Fibroblast of lung (primary cell): ENCODE measurements at regions not wholly inside any gene's neighbourhood (a gene's known extent, or its start where the extent isn't known, plus 50 kb on each side); places are given as distances from the start of the nearest gene placed in this dataset.

Experiments
- DNase-seq, 2 donors: peaks; one replicate each; pipeline versions ENCODE4 v3.0.0 to v3.0.0-alpha.2; 2010; ENCODE audit warnings: low read depth in 2 of 2
- H2AFZ ChIP-seq: 2 replicates; pipeline ENCODE4 v1.5.1; 2012; ENCODE audit warnings: low read length, control low read depth, inconsistent platforms
- H3K27ac ChIP-seq: 2 replicates; pipeline ENCODE4 v1.5.1; 2011; ENCODE audit warnings: low read length, control low read depth; ENCODE audit not compliant: insufficient read depth
- H3K27me3 ChIP-seq: 2 replicates; pipeline ENCODE4 v1.5.1; 2011; ENCODE audit warnings: mild to moderate bottlenecking, low read length; ENCODE audit not compliant: control insufficient read depth, insufficient read depth
- H3K36me3 ChIP-seq: 2 replicates; pipeline ENCODE4 v1.5.1; 2011; ENCODE audit warnings: low read length; ENCODE audit not compliant: control insufficient read depth, insufficient read depth
- H3K4me1 ChIP-seq: 2 replicates; pipeline ENCODE4 v1.5.1; 2011; ENCODE audit warnings: low read length; ENCODE audit not compliant: control insufficient read depth, insufficient read depth; ENCODE audit errors: extremely low read depth
- H3K4me2 ChIP-seq: 2 replicates; pipeline ENCODE4 v1.5.1; 2011; ENCODE audit warnings: low read length, control low read depth; ENCODE audit not compliant: insufficient read depth; ENCODE audit errors: extremely low read depth
- H3K4me3 ChIP-seq, 4 experiments: fragments of 200-600 bp in 1 of 4; sonication (generic) in 1 of 4; replicated peaks in 1 of 4; 2 replicates each; pipeline ENCODE4 v1.5.1; 2011 to 2016; ENCODE audit warnings: low read length in 4 of 4, low read depth in 3 of 4, mild to moderate bottlenecking in 3 of 4, control low read depth in 2 of 4, inconsistent platforms in 1 of 4, mixed read lengths in 1 of 4; ENCODE audit not compliant: insufficient read depth in 1 of 4; ENCODE audit errors: control extremely low read depth in 1 of 4
- H3K79me2 ChIP-seq: 2 replicates; pipeline ENCODE4 v1.5.1; 2012; ENCODE audit warnings: mild to moderate bottlenecking, low read length, inconsistent platforms; ENCODE audit not compliant: control insufficient read depth, insufficient read depth
- H3K9ac ChIP-seq: 2 replicates; pipeline ENCODE4 v1.5.1; 2011; ENCODE audit warnings: mild to moderate bottlenecking, low read length, control low read depth; ENCODE audit not compliant: insufficient read depth
- H3K9me3 ChIP-seq: 2 replicates; pipeline ENCODE4 v1.5.1; 2012; ENCODE audit warnings: low read depth, low read length; ENCODE audit not compliant: control insufficient read depth, insufficient read depth
- H4K20me1 ChIP-seq: 2 replicates; pipeline ENCODE4 v1.5.1; 2011; ENCODE audit warnings: low read length; ENCODE audit not compliant: control insufficient read depth, insufficient read depth; ENCODE audit errors: extremely low read depth
- EZH2 ChIP-seq: IDR thresholded peaks from 2 replicates; pipeline ENCODE4 v1.5.1; 2012; ENCODE audit warnings: low read length, control low read depth, mild to moderate bottlenecking; ENCODE audit errors: missing control alignments
- TF ChIP-seq, protein P1 (sequence below), 2 donors: IDR thresholded peaks in 1 of 2; conservative IDR thresholded peaks in 1 of 2; 1 replicate in 1 of 2; 2 replicates in 1 of 2; pipeline ENCODE4 v1.5.1; 2011 to 2012; ENCODE audit warnings: low read length in 2 of 2, control low read depth in 1 of 2, inconsistent platforms in 1 of 2, low read depth in 1 of 2, mild to moderate bottlenecking in 1 of 2

DNA sequence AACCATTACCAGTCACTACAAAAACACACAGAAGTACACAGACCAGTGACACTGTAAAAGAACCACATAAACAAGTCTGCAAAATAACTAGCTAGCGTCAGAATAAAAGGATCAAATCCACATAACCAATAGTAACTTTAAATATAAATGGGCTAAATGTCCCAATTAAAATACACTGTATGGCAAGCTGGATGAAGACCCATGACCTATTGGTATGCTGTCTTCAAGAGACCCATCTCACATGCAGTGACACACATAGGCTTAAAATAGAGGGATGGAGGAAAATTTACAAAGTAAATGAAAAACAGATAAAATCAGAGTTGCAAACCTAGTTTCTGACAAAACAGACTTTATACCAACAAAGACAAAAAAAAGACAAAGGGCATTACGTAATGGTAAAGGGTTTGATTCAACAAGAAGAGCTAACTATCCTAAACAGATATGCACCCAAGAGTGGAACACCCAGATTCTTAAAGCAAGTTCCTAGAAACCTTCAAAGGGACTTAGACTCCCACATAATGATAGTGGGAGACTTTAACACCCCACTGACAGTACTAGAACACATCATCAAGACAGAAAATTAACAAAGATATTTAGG, 196.9 kb downstream of the TBX15 start:
- no peaks in the 10 kb centered on the region for H3K27me3 ChIP-seq
- H4K20me1 ChIP-seq, result no peaks in the 10 kb centered on the region
- no peak overlapping the region for H3K4me3 ChIP-seq
- H2AFZ ChIP-seq, result no peak overlapping the region
- no peak overlapping the region for H3K4me2 ChIP-seq
- no peak overlapping the region for H3K27ac ChIP-seq
- H3K4me1 ChIP-seq, result no peaks in the 10 kb centered on the region
- H3K79me2 ChIP-seq, result no peaks in the 10 kb centered on the region
- no peaks in the 10 kb centered on the region for H3K9me3 ChIP-seq
- no peak overlapping the region for H3K9ac ChIP-seq
- no peaks in the 10 kb centered on the region for H3K36me3 ChIP-seq
- TF ChIP-seq EZH2, result no peak
- DNase-seq, result no peak

GRCh38 chr1:118788463-118788862, 199.7 kb downstream of the TBX15 start:
- Histone ChIP-seq H2AFZ (no peak overlapping the region), H3K36me3 (no peaks in the 10 kb centered on the region), H3K4me1 (no peaks in the 10 kb centered on the region), H3K9ac (no peak overlapping the region), H3K27ac (no peak overlapping the region), H3K27me3 (no peaks in the 10 kb centered on the region), H3K9me3 (no peaks in the 10 kb centered on the region), H3K79me2 (no peaks in the 10 kb centered on the region), H3K4me2 (no peak overlapping the region), H3K4me3 (no peak overlapping the region), H4K20me1 (no peaks in the 10 kb centered on the region)
- TF ChIP-seq, protein P1, sequence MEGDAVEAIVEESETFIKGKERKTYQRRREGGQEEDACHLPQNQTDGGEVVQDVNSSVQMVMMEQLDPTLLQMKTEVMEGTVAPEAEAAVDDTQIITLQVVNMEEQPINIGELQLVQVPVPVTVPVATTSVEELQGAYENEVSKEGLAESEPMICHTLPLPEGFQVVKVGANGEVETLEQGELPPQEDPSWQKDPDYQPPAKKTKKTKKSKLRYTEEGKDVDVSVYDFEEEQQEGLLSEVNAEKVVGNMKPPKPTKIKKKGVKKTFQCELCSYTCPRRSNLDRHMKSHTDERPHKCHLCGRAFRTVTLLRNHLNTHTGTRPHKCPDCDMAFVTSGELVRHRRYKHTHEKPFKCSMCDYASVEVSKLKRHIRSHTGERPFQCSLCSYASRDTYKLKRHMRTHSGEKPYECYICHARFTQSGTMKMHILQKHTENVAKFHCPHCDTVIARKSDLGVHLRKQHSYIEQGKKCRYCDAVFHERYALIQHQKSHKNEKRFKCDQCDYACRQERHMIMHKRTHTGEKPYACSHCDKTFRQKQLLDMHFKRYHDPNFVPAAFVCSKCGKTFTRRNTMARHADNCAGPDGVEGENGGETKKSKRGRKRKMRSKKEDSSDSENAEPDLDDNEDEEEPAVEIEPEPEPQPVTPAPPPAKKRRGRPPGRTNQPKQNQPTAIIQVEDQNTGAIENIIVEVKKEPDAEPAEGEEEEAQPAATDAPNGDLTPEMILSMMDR (conservative IDR thresholded peaks at IDR 0.05 in 1 of 2, IDR thresholded peaks at IDR 0.05 in 1 of 2; ENCODE audit: low read depth in 1 of 2, low read length in 2 of 2), result no peak
- TF ChIP-seq EZH2, result no peak
- DNase-seq, result peak; percentile 1 to 35

GRCh38 chr1:118786454-118787155, 201.5 kb downstream of the TBX15 start:
- H3K27me3 ChIP-seq, result no peaks in the 10 kb centered on the region
- H3K36me3 ChIP-seq, result no peaks in the 10 kb centered on the region
- no peak overlapping the region for H3K4me3 ChIP-seq
- H4K20me1 ChIP-seq, result no peaks in the 10 kb centered on the region
- no peak overlapping the region for H3K9ac ChIP-seq
- no peak for TF ChIP-seq EZH2
- TF ChIP-seq, protein P1 (conservative IDR thresholded peaks at IDR 0.05 in 1 of 2, IDR thresholded peaks at IDR 0.05 in 1 of 2; ENCODE audit: low read depth in 1 of 2, low read length in 2 of 2), result no peak
- H3K4me2 ChIP-seq, result no peak overlapping the region
- no peaks in the 10 kb centered on the region for H3K4me1 ChIP-seq
- no peak overlapping the region for H2AFZ ChIP-seq
- no peaks in the 10 kb centered on the region for H3K79me2 ChIP-seq
- no peak for DNase-seq
- no peaks in the 10 kb centered on the region for H3K9me3 ChIP-seq
- no peak overlapping the region for H3K27ac ChIP-seq
